HUDEP-2 (cell line): ENCODE measurements at regions not wholly inside any gene's neighbourhood (a gene's known extent, or its start where the extent isn't known, plus 50 kb on each side); places are given as distances from the start of the nearest gene placed in this dataset.
A peak's percentile ranks its signal among the peaks of the same experiment; 100 is the strongest.
"Not testable (repeated sequence)": the region's sequence is repeated elsewhere in the genome, so short reads cannot be mapped to it uniquely, and the experiment has no call there.

ENCODE experiments used
- DNase-seq, 76 experiments: peaks; one replicate each; lab custom pipeline; 2025; ENCODE audit not compliant: unreplicated experiment in 76 of 76; lab: John Stamatoyannopoulos, UW

DNA sequence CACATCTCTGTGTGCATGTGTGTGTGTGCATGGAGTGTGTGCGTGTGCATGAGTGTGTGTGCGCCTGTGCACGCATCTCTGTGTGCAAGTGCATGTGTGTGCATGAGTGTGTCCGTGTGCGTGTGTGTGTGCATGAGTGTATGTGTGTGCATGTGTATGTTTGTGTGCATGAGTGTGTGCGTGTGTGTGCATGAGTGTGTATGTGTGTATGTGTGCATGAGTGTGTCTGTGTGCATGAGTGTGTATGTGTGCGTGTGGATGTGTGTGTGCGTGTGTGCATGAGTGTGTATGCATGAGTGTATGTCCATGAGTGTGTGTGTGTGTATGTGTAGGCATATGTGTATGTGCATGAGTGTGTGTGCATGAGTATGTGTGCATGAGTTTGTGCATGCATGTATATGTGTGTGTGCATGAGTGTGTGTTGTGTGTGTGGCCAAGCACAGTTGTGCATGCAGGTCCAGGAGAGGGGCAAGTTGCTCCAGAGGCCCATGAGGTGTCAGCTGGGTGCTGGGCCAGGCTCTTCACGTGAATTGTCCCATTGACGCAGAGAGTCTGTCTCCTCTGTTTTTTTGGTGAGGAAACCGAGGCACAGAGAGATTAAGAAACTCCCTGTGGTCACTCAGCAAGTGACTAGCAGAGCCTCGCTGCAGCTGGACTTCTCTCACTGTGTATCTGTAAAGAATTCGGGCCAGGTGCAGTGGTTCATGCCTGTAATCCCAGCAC lies 75.5 kb downstream of the ASB1 start:
- DNase-seq: no peak

GRCh38 chr2:238502956-238503791 lies 76.4 kb downstream of the ASB1 start:
- DNase-seq: no peak

GRCh38 chr2:238504181-238504931 lies 77.6 kb downstream of the ASB1 start:
- no peak for DNase-seq

DNA sequence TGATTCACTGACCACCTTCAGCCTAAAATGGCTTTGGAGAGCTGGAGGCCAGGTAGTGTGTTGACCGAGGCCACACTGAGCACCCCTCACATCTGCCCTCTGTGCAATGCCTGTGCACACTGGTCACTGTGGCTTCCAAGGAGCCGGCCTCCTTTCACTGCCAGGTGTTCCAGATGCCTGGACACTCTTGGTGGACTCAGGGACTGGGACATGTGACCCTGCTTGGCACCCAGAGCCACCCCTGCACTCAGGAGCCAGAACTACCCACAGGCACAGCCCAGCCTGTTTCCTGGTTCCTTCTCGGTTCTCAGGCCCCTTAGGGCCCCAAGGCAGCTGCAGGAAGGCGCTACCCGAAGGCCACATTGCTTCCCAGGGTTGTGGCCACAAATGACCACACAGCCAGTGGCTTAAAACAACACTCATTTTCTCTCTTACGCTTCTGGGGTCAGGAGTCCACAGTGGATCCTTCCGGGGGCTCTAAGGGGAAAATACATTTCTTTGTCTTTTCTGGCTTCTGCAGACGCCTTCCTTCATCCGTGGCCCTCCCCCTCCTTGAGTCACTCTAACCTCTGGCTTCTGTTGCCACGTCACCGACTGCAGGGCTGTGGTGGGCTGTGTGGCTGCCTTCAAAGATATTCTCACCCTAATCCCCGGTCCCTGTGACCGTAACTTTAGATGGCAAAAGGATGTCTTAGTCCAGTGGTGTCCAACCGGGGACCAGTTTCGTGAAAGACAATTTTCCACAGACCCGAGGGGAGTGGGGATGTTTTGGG lies 78.6 kb downstream of the ASB1 start:
- no peak for DNase-seq

DNA sequence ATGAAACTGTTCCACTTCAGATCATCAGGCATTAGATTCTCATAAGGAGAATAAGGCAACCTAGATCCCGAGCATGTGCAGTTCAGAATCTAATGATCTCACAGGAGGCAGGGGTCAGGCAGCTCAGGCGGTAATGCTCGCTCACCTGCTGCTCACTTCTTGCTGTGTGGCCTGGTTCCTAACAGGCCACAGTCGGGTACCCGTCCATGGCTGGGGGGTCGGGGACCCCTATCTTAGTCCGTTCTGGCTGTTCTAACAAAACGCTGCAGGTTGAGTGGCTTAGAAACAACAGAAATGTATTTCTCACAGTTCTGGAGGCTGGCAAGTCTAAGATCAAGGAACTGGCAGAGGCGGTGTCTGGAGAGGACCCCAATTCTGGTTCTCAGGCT lies 79.2 kb downstream of the ASB1 start:
- DNase-seq: no peak

DNA sequence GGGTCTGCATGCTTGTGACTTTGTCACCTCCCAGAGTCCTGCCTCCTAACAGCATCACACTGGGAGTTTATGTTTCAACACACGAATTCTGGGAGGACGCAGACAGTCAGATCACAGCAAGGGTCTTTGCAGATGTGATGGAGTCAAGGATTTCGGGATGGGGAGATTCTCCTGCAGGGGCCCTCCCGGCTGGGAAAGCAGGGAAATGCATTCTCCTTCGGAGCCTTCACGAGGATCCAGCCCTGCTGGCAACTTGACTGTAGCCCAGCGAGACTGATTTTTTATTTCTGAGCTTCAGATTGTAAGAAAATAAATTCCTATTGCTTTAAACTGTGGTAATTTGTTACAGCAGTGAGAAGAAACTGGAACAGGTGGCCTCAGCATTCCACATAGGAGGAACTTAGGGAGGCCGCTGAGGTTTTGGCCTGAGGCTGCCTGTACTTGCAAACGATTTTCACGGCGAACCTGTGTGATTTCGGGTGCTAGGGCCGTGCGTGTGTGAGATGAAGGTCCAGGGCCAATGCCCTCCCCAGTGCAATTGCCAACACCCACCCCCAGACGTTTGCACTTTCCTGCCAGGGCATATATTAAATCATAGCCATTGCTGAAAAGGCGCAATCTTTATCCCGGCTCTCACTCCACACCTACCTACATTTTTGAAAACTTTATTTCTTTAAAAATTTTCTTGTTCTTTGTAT lies 79.8 kb downstream of the ASB1 start:
- DNase-seq: no peak

DNA sequence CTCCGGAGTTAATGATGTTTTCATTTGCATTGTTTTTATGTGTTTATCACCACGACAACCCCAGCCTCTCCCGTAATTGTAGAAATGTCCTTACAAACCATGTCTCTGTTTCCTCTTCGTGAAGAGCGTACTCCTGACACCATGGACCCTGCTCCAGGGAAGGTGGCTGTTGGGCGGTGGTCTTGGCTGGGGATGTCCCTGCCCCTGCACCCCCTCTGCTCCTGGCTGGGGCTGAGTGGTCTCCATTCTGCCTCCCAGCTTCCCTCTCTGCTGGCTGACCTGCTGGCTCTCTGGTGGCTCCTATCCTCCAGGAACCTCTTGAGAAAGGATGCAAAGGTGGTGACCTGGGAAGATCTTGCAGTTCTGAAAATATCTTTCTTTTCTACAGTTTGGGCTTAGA lies 81.1 kb downstream of the ASB1 start:
- DNase-seq: no peak

- DNase-seq: no peak
These were observed 82.6 kb downstream of the ASB1 start for GRCh38 chr2:238509151-238509835.

- no peak for DNase-seq
These were observed 83.2 kb downstream of the ASB1 start for GRCh38 chr2:238509903-238510302.

DNA sequence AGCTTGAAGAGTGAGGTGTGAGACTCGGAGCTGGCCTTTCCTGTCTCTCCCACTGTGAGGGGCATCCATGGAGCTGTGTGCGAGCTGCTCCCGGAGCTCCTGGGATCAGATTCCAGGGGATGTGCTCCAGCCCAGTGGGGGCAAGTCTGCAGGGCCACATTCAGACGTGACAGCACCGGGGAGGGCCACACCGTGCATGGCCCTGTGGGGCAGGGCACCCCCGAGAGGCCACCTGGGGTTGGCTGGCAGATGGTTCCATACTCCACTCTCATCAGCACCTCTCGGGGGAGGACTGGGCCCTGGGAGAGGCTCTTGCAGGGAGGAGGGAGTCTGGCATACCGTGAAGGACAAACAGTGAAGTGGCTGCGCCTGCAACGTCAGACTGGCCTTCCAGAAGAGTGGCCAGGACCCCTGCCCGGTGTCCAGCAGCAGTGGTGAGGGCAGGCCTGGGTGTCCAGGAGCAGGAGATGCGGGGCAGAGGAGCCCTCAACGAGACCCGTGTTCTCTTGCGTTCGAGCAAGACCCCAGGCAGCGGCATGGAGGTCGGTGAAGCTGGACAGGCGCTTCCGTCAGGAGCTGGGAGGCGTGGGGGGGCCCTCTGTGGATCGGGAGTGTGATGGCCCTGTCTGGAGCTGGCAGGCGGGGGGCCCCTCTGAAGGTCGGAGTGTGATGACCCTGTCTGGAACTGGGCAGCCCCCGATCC lies 84.3 kb downstream of the ASB1 start:
- no peak for DNase-seq

- no peak for DNase-seq
These were observed 84.9 kb downstream of the ASB1 start for GRCh38 chr2:238511614-238511950.

GRCh38 chr2:238512247-238512867 lies 85.6 kb downstream of the ASB1 start:
- no peak for DNase-seq

DNA sequence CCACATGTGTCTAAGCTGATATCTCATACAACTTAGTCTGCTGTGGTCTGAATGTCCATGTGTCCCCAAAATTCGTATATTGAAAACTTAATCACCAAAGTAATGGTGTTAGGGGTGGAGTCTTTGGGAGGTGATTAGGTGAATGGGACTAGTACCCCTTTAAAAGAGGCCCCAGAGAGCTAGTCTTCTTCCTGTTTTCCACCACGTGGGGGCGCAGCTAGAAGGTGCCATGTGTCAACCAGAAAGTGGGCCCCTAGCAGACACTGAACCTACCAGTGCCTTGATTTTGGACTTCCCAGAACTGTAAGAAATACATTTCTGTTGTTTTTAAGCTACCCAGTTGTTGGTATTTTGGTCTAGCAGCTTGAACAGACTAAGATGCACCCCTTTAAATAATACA lies 86.6 kb downstream of the ASB1 start:
- peak in 41 of 76 experiments; percentile 4 to 62 (median 16) for DNase-seq

DNA sequence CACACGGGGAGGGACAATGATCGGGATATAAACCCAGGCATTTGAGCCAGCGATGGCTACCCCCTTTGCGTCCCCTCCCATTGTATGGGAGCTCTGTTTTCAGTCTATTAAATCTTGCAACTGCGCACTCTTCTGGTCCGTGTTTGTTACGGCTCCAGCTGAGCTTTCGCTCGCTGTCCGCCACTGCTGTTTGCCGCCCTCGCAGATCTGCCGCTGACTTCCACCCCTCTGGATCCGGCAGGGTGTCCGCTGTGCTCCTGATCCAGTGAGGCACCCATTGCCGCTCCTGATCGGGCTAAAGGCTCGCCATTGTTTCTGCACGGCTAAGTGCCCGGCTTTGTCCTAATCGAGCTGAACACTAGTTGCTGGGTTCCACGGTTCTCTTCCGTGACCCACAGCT lies 87.3 kb downstream of the ASB1 start:
- not testable (repeated sequence) for DNase-seq

GRCh38 chr2:238515377-238515776 lies 88.7 kb downstream of the ASB1 start:
- DNase-seq: no peak

- DNase-seq: no peak
These were observed 90.5 kb downstream of the ASB1 start for GRCh38 chr2:238517209-238517608.

DNA sequence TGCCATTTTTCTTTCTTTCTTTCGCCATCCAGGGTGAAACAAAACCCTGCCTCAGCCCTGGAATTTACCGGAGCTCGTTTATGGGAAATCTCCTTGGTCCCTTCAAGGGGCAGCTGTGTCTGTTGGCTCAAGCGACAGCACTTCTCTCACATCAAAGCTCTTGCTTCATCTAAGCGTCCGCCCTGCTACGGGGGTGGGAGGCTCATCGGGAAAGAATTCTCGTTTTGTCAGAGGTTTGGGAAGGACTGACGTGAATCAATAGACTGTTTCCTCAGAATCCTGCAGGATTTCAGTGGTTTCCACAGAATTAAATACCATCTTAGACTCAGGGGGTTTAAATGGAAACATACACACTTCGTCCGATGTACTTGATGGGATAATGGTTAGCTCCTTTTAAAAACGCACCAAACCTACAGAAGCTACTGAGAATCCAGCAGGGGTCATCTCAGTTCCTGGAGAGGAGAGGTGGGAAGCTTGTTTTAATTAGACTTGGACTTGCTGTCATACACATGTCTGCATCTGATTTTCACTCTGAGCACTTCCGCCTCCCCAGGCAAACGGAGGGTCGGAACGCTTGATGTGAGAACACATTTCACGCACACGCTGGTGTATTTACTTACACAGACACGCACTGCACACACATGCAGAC lies 91.6 kb downstream of the ASB1 start:
- no peak for DNase-seq

GRCh38 chr2:238518821-238519186 lies 92.1 kb downstream of the ASB1 start:
- no peak for DNase-seq
